SHP77 (cell line): ENCODE measurements at regions not wholly inside any gene's neighbourhood (a gene's known extent, or its start where the extent isn't known, plus 50 kb on each side); places are given as distances from the start of the nearest gene placed in this dataset.
"Not testable (repeated sequence)": the region's sequence is repeated elsewhere in the genome, so short reads cannot be mapped to it uniquely, and the experiment has no call there.

Source experiments
- DNase-seq, 2 experiments: peaks; one replicate each; lab custom pipeline; 2025; lab: John Stamatoyannopoulos, UW

DNA sequence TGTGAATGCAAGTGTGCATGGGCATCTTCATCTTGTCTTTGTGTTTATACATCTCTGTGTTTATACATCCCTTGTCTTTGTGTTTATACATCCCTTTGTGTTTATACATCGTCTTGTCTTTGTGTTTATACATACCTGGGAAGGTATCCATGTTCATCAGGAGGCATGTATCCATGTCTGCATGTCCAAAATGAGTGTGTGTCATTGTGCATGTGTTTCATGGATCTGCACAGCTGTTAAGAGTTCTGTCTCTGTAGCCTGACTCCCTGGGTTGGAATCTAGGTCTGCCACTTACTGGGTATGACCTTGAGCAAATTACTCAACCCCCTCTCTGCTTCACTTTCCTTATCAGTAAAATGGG is 50.1 kb upstream of the SIRPA start:
- DNase-seq: no peak

DNA sequence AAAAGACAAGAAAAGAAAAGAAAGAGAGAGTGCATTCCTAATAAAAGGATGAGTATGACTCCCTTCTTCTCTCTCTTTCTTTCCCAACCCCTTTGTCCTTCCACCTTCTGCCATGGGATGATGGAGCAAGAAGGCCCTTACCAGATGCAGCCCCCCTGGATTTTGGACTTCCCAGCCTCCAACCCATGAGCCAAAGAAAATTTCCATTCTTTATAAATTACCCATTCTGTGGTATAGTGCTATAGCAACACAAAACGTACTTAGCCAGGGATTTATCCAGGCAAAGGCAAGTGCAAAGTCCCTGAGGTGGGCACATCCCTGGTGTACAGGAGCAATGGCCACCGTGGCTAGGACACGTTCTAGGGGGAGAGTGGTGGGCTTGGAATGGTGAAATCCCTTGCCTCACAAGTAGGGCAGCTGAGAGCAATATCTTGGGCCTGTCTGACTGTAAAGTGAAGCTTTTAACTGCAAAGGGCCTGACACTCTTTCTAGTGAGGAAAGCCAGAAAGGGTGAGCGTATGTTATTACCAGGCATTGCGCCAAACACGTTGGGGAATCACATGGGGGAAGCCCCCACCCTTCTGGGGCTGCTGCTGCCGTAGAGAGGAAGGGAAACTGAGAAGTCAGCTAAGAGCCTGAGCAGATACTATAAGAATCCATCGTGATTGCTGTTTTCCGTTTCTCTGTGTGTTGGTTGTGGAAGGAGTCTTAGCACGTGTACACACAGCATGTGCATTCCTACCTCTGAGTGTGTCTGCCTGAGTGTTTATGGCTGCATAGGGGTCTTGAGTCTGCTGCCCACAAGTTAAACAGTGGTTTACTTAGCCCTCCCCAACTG is 50.7 kb upstream of the SIRPA start:
- DNase-seq: no peak

DNA sequence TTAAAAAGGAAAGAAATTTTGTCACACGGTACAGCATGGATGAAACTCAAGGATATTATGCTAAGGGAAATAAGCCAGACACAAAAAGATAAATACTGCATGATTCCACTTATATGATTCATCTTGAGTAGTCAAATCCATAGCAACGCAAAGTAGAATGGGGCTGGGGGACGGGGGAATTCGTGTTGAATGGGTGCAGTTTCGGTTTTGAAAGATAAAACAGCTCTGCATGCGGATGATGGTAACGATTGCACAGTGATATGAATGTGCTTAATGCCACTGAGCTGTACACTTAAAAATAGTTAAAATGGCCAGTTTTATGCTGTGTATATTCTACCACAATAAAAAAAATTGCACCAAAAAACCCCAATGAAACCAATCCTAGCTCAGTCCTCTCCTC is 52.9 kb upstream of the SIRPA start:
- no peak for DNase-seq

DNA sequence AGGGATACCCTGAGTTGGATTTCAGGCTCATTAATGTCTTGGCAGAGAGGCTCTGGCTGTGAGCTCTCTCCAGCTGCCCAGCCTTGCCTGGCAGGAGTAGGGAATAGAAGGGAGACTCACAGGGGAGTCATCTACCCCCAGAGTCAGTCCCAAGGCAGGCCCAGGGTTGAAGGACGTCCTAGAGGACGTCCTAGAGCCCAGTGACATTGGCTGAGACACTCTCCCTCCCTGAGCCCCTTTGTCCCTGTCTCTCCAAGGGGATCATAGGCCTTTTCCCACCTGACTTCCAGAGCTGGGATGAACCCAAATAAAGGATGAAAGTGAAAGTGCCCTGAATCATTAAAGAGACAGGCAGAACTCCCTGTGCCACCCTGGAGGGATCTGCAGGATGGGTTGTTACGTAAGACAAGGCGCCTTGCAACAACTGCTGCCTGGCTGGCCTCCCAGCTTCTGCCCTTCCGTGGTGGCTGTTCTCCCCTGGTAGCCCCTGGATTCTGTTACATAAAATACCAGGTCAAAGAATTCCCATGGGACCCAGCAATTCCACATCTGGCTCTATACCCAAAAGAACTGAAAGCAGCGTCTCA is 53.6 kb upstream of the SIRPA start:
- DNase-seq: no peak

DNA sequence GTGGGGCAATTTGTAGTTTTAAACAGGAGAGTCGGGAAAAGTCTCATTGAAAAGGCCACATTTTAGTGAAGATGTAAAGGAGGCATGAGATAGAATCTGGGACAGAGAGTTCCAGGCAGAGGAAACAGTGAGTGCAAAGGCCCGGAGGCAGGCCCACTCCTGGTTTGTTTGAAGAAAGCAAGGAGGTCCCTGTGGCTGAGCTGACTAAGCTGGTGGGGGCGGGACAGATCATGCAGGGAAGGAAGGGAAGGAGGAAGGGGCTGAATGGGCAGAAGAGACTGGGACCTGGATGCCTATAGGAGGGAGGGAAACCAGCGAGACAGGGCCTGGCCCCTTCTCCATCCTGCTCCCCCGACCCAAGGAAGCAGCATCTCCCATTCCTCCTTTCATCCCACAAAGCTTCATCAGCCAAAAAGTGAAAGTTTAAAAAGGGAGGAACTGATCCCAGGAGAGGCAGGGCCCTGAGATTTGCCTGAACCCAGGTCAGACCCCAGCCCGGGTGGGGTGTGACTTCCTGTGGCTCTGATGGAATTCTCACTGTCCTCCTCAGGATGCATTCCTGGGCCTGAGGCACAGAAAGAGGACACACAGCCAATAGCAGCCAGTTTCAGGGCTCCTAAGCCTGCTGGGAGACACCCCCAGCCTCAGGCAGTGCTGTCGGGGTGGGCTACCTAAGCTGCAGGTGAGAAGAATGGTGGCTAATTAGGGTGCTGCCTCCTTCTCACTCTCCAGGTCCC is 54.2 kb upstream of the SIRPA start:
- no peak for DNase-seq

DNA sequence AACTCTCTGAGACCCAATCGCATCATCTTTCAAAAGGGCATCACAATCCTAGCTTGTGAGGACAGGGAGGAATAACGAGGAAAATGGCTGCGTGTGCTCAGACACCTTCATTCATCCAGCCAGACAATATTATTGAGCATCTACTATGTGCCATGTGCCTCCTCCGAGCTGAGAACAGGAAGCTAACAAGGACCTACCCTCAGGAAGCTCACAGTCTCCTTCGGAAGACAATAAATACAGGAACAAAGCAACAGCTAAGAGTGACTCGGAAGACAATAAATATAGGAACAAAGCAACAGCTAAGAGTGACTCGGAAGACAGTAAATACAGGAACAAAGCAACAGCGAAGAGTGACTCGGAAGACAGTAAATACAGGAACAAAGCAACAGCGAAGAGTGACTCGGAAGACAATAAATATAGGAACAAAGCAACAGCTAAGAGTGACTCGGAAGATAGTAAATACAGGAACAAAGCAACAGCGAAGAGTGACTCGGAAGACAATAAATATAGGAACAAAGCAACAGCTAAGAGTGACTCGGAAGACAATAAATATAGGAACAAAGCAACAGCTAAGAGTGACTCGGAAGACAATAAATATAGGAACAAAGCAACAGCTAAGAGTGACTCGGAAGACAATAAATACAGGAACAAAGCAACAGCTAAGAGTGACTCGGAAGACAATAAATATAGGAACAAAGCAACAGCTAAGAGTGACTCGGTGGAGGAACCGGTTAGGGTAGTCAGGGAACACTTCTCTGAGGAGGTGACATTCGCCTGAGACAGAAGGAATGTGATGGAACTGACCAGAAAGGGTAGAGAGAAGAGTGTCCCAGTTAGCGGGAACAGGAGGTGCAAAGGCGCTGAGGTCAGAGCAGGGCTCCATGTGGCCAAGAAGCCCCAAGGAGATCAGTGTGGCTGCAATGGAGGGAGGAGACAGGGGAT is 55.6 kb upstream of the SIRPA start:
- DNase-seq: not testable (repeated sequence)

DNA sequence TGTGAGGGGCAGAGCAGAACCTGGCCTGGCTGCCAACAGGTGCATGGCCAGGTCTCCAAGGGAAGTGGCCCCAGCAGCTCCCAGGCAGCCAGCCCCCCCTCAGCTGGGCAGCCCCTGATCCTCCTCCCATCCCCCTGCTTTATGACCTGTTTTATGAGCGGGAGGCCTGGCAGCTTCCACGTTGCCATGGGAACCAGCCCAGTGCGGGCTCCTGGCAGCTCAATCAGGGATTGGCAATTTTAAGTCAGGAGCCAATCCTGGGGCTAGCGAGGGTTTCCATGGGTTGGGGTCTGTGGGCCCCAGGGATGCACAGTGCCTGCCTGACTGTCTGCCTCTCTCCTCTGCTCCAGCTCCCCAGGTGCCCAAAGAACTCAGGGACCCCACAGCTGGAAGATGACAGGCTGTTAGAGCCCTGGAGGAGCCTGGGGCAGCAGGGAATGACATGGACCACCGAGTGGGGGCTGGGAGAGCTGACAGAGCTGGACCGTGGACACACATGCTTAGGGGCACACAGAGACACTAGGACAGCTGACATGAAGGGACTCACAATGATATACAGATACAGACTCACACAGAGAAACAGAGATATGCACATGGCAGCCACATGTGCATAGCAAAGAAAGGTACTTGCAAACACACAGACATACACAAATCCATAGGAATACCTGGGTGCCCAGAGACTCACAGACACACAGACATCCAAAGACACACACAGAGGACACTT is 56.5 kb upstream of the SIRPA start:
- no peak for DNase-seq

DNA sequence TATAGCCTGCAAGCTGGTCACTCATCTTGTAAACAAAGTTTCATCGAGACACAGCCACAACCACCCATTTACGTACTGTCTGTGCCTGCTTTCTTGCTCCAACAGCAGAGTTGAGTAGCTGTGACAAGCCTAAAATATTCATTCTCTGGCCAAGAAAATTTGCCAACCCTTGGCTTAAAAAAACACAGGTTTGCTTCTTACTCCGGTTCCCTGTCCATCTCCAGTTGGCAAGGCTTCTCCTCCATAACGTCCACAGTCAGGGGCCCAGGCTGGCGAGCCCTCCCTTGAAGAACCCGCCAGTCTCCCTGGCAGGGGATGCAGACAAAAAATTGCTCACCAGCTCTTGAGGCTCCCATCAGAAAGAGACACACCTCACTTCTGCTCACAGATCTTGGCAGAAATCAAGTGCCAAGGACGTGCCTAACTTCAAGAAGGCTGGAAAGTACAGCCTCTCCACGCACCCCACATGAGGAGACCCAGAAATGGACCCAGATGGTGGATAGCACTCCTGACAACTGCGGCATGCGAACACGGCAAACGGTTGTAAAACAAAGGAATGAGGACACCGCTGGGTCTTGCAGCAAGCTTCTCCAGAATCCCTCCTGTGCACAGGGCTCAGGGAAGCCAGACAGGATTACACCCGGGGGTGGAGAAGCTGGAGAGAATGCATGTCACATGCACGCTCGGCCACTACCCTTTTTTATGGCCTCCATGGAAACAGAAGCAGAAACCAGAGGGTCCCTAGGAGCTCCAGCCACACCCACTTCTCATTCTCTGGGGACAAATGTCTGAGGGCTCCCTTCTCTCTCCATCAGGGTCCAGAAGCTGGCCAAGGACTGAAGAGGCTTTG is 59.8 kb upstream of the SIRPA start:
- no peak for DNase-seq

DNA sequence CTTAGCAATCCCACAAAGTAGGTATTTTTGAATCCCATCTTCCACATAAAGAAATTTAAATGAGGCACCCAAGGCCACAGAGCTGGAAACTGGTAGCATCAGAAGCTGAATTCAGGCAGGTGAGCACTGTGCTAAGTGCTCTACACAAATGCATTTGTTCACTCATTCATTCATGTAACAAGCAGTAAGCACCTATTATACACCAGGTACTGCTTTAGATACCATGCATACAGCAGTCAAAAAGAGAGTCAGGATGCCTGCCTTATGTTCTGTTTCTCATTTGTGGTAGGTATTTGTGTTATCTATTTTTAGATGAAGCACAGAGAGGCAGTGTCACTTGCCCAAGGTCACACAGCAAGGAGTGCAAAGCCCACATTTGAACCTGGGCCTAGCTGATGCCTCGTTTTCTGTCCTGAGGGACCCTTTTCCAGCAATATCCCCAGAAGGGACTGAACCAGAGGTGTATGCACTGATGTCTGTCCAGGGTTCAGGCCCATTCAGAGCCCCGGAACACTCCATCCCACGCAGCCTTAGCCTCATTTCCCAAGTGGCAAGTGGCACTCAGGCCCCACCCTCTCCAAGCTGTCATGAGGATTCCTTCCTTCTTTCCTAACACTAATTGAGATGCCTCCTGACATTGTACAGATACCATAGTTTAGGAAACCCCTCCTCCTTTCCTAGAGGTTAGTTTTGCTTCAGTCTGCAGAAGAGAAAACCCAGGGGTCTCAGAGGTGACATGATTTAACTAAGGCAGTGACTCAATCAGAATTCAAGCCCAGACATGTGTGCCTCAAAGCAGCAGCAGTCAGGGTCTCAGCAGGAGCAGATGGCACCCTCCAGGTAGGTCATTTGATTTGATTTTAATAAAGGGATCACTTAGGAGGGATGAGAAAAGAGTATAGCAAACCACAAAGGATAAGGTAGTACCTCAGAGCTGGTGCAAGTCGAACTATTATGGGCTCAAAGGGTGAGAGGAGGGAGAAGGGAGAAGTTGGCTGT is 61.2 kb upstream of the SIRPA start:
- DNase-seq: no peak

DNA sequence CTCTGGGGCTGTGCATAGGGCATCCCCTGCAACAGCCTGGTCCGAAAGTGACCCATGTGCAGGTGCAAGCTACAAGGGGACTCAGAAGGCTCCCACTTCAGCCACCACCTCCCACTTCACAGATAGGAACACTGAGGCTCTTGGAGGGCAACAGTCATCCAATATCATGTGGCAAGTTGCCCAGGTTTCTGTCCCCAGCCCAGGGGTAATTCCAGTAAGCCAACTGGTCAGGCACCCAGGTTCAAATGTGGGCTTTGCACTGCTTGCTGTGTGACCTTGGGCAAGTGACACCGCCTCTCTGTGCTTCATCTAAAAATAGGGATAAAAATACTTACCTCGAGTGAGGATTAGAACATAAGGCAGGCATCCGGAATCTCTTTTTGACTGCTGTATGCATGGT is 62.0 kb upstream of the SIRPA start:
- no peak for DNase-seq

DNA sequence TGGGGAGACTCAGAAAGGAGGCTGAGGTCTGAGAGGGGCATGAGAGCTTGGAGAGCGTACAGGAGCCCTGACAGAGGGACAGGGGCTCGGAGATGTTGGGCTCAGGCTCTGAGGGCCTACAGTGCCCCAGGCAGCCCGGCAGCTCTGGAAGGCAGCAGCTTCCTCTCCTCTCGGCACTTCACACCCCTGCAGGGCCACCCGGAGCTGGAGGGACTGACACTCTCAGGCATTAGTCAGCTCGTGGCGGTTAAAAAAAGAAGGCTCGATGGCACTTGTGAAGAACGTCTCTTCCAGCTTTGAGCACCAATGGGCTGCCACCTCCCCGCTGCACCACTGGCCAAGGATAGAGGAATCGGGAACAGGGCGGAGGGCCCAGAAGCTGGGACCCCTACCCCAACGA is 62.6 kb upstream of the SIRPA start:
- no peak for DNase-seq

DNA sequence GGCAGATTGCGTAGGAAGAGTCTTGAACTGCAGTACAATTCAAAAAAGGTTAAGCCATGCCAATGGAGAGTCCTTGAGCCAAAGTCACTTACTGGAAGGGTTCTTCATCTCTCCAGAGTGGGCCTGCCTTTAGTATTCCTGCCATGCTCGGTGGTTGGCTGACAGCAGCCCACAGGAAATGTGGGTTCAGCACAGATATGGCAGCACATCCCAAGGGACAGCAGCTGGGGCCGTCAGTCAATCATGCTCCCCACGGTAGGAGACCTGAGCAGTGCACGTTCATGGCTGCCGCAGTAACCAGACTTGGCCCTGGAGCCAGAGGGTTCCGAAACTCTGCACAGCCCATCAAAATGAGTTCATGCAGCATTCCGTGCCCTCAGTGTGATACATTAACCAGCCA is 63.6 kb upstream of the SIRPA start:
- no peak for DNase-seq

DNA sequence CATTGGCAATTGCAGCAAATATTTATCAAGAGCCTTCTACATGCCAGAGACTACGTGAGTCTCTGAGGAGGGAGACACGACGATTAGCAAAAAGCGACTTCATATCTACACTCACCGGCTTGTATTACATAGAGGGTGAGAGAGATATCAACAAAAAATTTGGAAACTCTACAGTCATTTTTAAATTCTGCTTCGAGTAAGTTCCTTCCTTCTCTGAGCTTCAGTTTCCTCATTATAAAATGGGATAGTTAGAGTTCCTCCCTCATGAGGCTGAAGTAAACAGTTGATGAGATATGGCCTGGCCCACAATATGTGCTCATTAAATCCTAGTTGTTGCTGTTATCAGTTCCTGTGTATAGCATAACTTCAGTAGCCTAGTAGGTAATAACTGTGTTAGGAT is 64.1 kb upstream of the SIRPA start:
- no peak for DNase-seq

DNA sequence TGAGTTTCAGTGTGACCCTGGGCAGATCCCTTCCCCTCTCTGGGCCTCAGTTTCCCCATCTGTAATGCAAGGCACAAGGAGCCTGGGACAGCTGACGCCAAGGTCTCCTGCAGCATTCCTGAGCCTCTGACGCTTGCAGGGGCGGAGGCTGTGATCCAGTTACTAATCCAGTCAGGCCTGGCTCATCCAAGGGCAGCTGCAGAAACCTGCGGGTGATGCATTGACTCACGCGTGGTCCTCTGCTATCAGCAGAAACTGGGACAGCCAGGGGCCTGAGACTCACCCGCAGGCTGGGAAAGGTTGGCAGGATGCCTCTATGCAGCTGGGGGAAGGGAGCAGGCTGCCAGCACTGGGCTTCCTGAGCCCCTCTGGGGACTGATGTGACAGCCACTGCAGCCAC is 65.0 kb upstream of the SIRPA start:
- no peak for DNase-seq

DNA sequence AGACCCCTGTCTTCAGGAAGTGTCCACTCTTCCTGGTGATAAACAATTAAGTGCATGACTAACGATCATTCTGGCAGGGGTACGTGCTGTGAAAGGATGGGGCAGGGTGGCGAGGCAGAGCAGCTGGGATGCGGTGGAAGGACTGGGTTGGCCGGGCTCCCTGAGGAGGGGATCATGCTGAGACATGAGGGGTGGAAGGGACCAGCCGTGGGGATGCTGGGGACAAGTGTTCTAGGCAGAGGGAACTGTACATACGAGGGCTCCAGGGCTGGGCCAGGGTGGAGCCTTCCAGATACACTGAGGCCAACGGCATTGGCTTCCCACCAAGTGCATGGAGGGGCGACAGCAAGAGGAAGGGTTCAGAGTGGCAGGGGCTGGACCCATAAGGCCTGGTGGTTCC is 65.7 kb upstream of the SIRPA start:
- DNase-seq: no peak

DNA sequence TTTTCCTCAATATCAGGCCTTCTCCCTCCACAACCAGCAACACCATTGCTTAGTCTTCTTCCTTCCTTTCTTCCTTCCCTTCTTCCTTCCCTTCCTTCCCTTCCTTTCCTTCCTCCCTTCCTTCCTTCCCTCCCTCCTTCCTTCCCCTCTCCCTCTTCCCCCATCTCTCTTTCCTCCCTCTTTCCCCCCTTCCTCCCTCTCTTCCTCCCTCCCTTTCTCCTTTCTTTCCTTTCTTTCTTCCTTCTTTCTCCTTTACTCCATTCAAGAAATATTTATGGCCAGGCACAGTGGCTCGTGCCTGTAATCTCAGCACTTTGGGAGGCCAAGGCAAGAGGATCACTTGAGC is 66.4 kb upstream of the SIRPA start:
- DNase-seq: no peak

DNA sequence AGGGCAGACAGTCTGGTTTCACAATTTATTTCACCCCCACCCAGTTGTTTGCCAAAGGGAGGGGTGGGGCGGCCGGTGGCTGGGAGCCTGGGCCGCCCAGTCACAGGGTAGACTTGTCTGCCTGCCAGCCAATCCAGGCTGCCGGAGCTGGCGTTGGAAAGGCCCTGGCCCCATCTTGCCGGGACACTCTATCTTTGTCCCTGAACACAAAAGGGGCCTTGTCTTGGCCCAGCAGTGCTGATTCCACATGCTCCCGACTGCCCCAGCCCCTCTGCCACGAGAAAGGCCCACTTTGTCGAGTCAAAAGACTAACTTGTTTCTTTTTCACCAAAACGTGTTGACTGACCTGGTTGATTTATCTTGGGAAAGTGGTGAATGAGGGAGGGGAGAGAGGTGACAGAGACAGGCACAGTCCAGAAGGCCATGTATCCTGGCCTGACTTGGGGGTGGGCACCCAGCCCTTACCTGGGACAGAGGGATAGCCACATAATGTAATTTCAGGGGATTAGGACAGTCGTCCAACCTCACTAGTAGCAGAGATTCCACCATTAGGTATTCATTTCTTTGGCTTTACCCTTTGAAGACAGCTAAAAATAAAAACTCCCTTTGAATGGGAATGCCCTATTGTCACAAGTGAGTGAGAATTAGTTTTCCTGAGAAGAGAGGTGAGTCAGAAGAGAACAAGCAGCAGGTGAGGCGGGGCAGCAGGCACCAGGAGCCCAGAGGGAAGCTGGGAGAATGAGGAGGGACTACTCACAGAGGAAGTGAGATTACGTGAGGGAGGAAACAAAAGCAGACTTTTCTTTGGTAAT is 67.0 kb upstream of the SIRPA start:
- DNase-seq: no peak

DNA sequence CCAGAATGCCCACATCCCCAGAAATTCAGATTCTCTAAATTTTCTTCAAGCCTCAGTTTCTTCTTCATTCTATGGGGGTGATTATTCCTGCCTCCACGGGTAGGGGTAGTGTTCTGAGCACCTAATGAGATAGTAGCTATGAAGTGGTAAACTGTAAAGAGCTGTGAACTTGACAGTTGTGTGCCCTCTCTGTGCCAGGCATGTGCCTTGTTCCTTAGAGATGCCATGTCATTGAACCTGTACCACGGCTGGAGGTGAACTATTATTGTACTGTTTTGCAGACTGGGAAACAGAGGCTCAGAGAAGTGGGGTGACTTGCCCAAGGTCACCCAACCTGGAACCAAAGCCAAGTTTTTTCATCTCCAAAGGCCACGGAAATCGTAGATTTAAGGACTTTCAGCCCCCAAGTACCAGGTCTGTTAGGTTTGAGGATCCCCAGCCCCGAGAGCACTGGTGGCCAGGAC is 67.7 kb upstream of the SIRPA start:
- DNase-seq: no peak
